Activated naive CD8-positive, alpha-beta T cell treated with anti-CD3 and anti-CD28 coated beads for 36 hours (primary cell): ENCODE measurements at regions not wholly inside any gene's neighbourhood (a gene's known extent, or its start where the extent isn't known, plus 50 kb on each side); places are given as distances from the start of the nearest gene placed in this dataset.

Experiments
- DNase-seq: peaks from one replicate; pipeline ENCODE4 v3.0.0; 2021
- H3K27ac Mint-ChIP-seq: one replicate; pipeline ENCODE4 v1.8.0; 2022; ENCODE audit warnings: mild to moderate bottlenecking, moderate library complexity, mixed read lengths
- H3K27me3 Mint-ChIP-seq: one replicate; pipeline ENCODE4 v1.8.0; 2022; ENCODE audit warnings: mild to moderate bottlenecking, mixed read lengths
- H3K36me3 Mint-ChIP-seq: one replicate; pipeline ENCODE4 v1.8.0; 2021; ENCODE audit warnings: mild to moderate bottlenecking, mixed read lengths
- H3K4me1 Mint-ChIP-seq: one replicate; pipeline ENCODE4 v1.8.0; 2021; ENCODE audit warnings: mixed read lengths
- H3K4me3 Mint-ChIP-seq: one replicate; pipeline ENCODE4 v1.8.0; 2022; ENCODE audit warnings: mild to moderate bottlenecking, moderate library complexity, mixed read lengths
- H3K9me3 Mint-ChIP-seq: one replicate; pipeline ENCODE4 v1.8.0; 2022; ENCODE audit warnings: mixed read lengths

- H3K27ac Mint-ChIP-seq, result no peak overlapping the region
- DNase-seq, result no peak
- peaks cover 5% of the 10 kb centered on the region for H3K36me3 Mint-ChIP-seq
- H3K27me3 Mint-ChIP-seq, result peaks cover 11% of the 10 kb centered on the region
- H3K4me1 Mint-ChIP-seq, result peaks cover 20% of the 10 kb centered on the region
- peaks cover 9% of the 10 kb centered on the region for H3K9me3 Mint-ChIP-seq
- H3K4me3 Mint-ChIP-seq, result no peak overlapping the region
These were observed 78.0 kb upstream of the ZNF648 start for GRCh38 chr1:182139496-182139895.

- Mint-ChIP-seq H3K36me3 (peaks cover 11% of the 10 kb centered on the region), H3K4me3 (no peak overlapping the region), H3K27me3 (peaks cover 6% of the 10 kb centered on the region), H3K27ac (no peak overlapping the region), H3K4me1 (peaks cover 18% of the 10 kb centered on the region), H3K9me3 (peaks cover 18% of the 10 kb centered on the region)
- DNase-seq, result no peak
These were observed 76.0 kb upstream of the ZNF648 start for GRCh38 chr1:182137546-182137945.

DNA sequence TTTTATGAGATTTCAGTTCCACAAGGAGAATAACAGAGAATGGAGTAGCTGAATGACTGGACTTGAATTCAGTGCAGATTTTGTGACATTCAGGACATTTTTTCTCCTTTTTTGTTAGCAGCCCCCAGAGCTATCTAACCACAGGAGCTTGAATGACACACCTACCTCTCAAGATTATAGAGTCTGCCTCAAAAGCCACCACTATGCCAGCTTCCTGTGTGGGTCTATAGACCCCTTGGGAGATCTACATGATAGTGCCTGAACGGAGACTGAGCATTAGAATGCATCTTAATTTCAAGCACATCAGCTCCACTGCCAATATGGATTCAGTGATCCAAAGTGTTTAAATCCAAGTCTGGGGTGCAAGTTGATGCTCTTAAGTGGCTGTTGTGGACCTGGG is 74.4 kb upstream of the ZNF648 start:
- no peak for DNase-seq
- Mint-ChIP-seq H3K9me3 (peaks cover 18% of the 10 kb centered on the region), H3K4me3 (no peak overlapping the region), H3K36me3 (peaks cover 11% of the 10 kb centered on the region), H3K4me1 (peaks cover 18% of the 10 kb centered on the region), H3K27ac (no peak overlapping the region), H3K27me3 (peaks cover 4% of the 10 kb centered on the region)

GRCh38 chr1:182134257-182134656 is 72.7 kb upstream of the ZNF648 start:
- Mint-ChIP-seq H3K36me3 (peaks cover 11% of the 10 kb centered on the region), H3K4me3 (no peak overlapping the region), H3K9me3 (peaks cover 18% of the 10 kb centered on the region), H3K27me3 (no peaks in the 10 kb centered on the region), H3K27ac (no peak overlapping the region), H3K4me1 (peaks cover 18% of the 10 kb centered on the region)
- no peak for DNase-seq

- Mint-ChIP-seq H3K4me1 (peaks cover 18% of the 10 kb centered on the region), H3K27ac (no peak overlapping the region), H3K9me3 (peaks cover 18% of the 10 kb centered on the region), H3K27me3 (no peaks in the 10 kb centered on the region), H3K4me3 (no peak overlapping the region), H3K36me3 (peaks cover 11% of the 10 kb centered on the region)
- DNase-seq, result no peak
These were observed 71.7 kb upstream of the ZNF648 start for GRCh38 chr1:182133181-182133580.

- Mint-ChIP-seq H3K27me3 (no peaks in the 10 kb centered on the region), H3K4me1 (no peaks in the 10 kb centered on the region), H3K4me3 (no peak overlapping the region), H3K36me3 (peaks cover 5% of the 10 kb centered on the region), H3K27ac (no peak overlapping the region), H3K9me3 (peaks cover 8% of the 10 kb centered on the region)
- DNase-seq, result no peak
These were observed 67.9 kb upstream of the ZNF648 start for GRCh38 chr1:182129398-182129797.

DNA sequence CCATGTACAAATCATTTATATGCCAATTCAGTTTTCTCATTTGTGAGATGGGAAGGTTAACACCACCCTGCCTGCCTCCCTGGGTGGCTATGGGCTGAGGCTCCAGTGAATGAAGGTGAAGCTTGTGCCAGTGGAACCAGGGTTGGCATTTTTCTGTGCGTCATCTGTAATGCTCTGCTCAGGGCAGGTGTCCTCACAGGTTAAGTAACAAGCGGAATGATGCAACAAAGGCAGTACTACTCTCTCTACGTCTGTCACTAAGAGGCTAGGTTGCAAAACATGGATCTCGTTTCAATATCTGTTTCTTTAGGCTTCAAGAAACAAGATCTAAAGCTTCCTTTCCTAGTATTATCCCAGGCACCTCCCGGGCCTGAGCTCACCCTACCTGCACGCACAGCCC is 67.0 kb upstream of the ZNF648 start:
- no peak overlapping the region for H3K4me3 Mint-ChIP-seq
- no peak overlapping the region for H3K27ac Mint-ChIP-seq
- no peaks in the 10 kb centered on the region for H3K36me3 Mint-ChIP-seq
- H3K4me1 Mint-ChIP-seq, result no peaks in the 10 kb centered on the region
- H3K27me3 Mint-ChIP-seq, result no peaks in the 10 kb centered on the region
- no peak for DNase-seq
- no peaks in the 10 kb centered on the region for H3K9me3 Mint-ChIP-seq

- no peaks in the 10 kb centered on the region for H3K4me1 Mint-ChIP-seq
- no peak overlapping the region for H3K4me3 Mint-ChIP-seq
- no peaks in the 10 kb centered on the region for H3K36me3 Mint-ChIP-seq
- no peak overlapping the region for H3K27ac Mint-ChIP-seq
- no peak for DNase-seq
- no peaks in the 10 kb centered on the region for H3K27me3 Mint-ChIP-seq
- H3K9me3 Mint-ChIP-seq, result no peaks in the 10 kb centered on the region
These were observed 66.1 kb upstream of the ZNF648 start for GRCh38 chr1:182127656-182128055.

- Mint-ChIP-seq H3K4me3 (no peak overlapping the region), H3K27ac (no peak overlapping the region), H3K4me1 (no peaks in the 10 kb centered on the region), H3K27me3 (no peaks in the 10 kb centered on the region), H3K36me3 (no peaks in the 10 kb centered on the region), H3K9me3 (no peaks in the 10 kb centered on the region)
- no peak for DNase-seq
These were observed 64.8 kb upstream of the ZNF648 start for GRCh38 chr1:182126272-182126800.

- Mint-ChIP-seq H3K36me3 (no peaks in the 10 kb centered on the region), H3K4me1 (no peaks in the 10 kb centered on the region), H3K27me3 (no peaks in the 10 kb centered on the region), H3K27ac (no peak overlapping the region), H3K4me3 (no peak overlapping the region), H3K9me3 (no peaks in the 10 kb centered on the region)
- no peak for DNase-seq
These were observed 61.4 kb upstream of the ZNF648 start for GRCh38 chr1:182122913-182123260.

DNA sequence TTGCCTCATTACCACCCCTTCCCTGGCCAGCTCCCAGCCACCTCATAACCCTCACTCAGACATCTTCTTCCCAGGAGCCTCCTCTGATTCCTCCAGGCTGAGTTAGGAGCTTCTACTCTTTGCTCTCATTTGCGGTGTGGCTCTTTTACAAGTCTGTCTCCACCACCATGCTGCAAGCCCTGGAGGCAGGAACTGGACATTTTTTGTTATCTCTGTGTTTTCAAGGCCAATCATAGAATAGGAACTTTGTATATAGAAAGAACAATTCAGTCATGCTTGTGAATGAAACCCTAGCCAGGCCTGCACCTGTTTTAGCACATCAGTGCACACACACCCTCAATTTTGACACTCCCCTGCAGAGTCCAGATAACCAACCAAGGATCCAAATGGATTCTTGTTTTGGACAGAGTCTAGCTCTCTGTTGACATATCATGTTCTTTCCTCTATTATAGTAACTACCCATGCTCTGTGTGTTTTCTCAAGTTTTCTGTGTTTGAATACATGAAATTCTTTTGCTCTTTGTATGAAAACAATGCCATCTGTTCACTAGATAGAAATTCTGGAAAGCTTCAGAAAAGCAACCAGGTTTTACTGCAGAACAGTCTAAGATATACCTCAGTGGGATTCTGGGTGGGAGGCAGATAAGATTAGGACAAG is 60.9 kb upstream of the ZNF648 start:
- DNase-seq, result no peak
- Mint-ChIP-seq H3K4me3 (no peak overlapping the region), H3K9me3 (no peaks in the 10 kb centered on the region), H3K27ac (no peak overlapping the region), H3K4me1 (no peaks in the 10 kb centered on the region), H3K36me3 (no peaks in the 10 kb centered on the region), H3K27me3 (no peaks in the 10 kb centered on the region)

DNA sequence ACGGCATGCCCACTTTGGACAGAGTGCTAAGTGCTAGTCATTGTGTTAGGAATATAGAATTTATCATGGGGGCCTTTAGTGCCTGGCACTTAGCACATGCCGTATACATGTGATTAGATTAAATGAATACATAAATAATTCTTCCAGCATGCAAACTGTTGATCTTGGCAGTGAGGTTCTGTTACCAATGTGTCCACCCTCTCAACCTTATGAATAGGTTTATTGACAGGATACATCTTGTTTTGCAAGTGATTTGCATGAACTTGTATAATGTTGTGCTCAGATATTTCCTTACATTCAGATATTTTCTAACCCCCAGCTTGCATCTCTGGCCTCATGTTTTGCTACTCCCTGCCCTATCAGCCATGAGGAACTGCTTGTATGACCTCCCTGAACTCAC is 60.3 kb upstream of the ZNF648 start:
- no peaks in the 10 kb centered on the region for H3K27me3 Mint-ChIP-seq
- H3K27ac Mint-ChIP-seq, result no peak overlapping the region

DNA sequence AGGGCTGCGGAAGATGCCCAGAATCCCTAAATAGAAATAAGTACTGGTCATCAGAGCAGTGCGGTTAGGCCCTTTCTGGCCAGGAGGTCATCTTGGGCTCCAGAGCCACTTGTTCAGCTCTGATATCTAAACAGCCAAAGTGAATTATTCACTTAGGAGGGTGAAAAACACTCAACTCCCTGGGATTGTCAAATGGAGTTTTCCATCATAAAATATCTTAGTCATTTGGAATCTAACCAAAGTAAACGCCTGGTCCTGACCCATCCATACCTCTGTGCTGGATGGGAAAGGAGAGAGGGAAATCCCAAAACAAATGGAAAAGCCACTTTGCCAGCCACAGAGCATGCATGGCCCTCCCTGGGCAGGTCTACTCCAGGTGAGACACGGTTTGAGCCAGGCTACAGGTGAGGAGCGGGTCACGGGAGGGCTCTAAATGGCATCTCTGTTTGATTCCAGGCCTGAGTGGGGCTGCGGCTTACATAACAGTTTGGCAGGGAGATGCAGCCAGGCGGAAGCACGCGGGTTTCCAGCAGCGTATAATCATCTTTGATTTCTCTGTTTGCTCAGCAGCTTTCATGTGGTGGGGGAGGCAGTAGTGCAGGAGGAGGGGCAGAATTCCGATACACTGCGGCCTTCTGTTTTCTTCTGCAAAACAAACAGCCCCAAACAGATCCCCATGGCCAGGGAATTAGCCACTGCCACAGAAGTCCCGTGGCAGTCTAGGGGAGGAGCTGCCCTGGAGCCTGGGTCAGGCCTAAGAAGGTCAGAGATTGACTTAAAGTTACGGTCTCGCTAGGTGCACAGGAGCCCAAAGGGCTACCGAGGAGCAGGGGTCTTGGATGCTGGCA is 59.1 kb upstream of the ZNF648 start:
- no peaks in the 10 kb centered on the region for H3K36me3 Mint-ChIP-seq

More for the DNA sequence above, 60.3 kb upstream of the ZNF648 start:
- no peaks in the 10 kb centered on the region for H3K4me1 Mint-ChIP-seq
- no peak for DNase-seq
- no peaks in the 10 kb centered on the region for H3K9me3 Mint-ChIP-seq
- H3K36me3 Mint-ChIP-seq, result no peaks in the 10 kb centered on the region
- H3K4me3 Mint-ChIP-seq, result no peak overlapping the region

DNA sequence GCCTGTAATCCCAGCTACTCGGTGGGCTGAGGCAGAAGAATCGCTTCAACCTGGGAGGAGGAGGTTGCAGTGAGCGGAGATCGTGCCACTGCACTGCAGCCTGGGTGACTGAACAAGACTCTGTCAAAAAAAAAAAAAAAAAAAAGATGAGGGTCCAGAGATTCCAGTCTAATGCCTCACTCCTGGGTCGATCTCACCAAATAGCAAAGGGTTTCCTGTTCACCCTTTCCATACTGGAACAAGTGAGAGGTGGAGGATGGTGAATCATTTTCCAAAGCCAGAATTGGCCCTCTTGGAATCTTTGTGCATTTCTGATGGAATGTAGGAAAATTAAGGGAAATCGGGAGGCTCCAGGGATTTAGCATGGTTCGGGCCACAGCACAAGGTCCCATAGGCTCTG is 58.1 kb upstream of the ZNF648 start:
- Mint-ChIP-seq H3K9me3 (no peaks in the 10 kb centered on the region), H3K4me3 (no peak overlapping the region), H3K27me3 (peaks cover 5% of the 10 kb centered on the region), H3K36me3 (no peaks in the 10 kb centered on the region), H3K4me1 (no peaks in the 10 kb centered on the region), H3K27ac (no peak overlapping the region)
- DNase-seq, result no peak

More for the DNA sequence above, 59.1 kb upstream of the ZNF648 start:
- DNase-seq, result no peak
- Mint-ChIP-seq H3K4me1 (no peaks in the 10 kb centered on the region), H3K27ac (no peak overlapping the region), H3K9me3 (no peaks in the 10 kb centered on the region), H3K4me3 (no peak overlapping the region), H3K27me3 (peaks cover 5% of the 10 kb centered on the region)

- Mint-ChIP-seq H3K27me3 (peaks cover 5% of the 10 kb centered on the region), H3K27ac (no peak overlapping the region), H3K4me1 (no peaks in the 10 kb centered on the region), H3K4me3 (no peak overlapping the region), H3K36me3 (no peaks in the 10 kb centered on the region), H3K9me3 (no peaks in the 10 kb centered on the region)
- DNase-seq, result no peak
These were observed 57.3 kb upstream of the ZNF648 start for GRCh38 chr1:182118851-182119250.

DNA sequence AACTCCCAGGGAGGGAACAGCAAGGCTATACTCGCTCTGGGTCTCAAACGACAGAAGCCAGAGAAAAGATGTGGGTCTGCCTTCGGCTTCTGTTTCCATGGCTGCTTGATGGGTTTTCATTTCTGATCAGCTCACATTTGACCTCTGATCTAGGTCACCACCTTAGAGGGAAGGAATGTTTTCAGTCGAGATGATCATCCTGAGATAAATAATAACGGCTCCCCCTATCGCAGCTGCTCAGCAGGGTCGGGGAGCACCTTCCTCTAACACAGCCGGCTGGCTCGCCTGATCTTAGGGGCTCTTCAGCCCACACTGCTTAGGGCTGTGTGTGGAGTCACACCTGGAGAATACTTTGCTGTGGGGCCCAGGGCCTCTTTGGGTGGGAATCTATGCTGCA is 53.1 kb upstream of the ZNF648 start:
- Mint-ChIP-seq H3K4me3 (no peak overlapping the region), H3K27ac (no peak overlapping the region), H3K36me3 (no peaks in the 10 kb centered on the region), H3K9me3 (no peaks in the 10 kb centered on the region), H3K27me3 (peaks cover 14% of the 10 kb centered on the region), H3K4me1 (no peaks in the 10 kb centered on the region)
- DNase-seq, result no peak
